Hematopoietic multipotent progenitor cell treated with erythropoietin and hydrocortisone succinate and interleukin-3 and kit ligand, for 6 days (in vitro differentiated cells): ENCODE measurements at regions not wholly inside any gene's neighbourhood (a gene's known extent, or its start where the extent isn't known, plus 50 kb on each side); places are given as distances from the start of the nearest gene placed in this dataset.
"Not testable (repeated sequence)": the region's sequence is repeated elsewhere in the genome, so short reads cannot be mapped to it uniquely, and the experiment has no call there.

Source experiments
- DNase-seq: peaks from one replicate; pipeline ENCODE4 v3.0.0-alpha.2; 2015

GRCh38 chr16:60949800-60950199 is 1086.4 kb downstream of the CDH8 start:
- DNase-seq = no peak

DNA sequence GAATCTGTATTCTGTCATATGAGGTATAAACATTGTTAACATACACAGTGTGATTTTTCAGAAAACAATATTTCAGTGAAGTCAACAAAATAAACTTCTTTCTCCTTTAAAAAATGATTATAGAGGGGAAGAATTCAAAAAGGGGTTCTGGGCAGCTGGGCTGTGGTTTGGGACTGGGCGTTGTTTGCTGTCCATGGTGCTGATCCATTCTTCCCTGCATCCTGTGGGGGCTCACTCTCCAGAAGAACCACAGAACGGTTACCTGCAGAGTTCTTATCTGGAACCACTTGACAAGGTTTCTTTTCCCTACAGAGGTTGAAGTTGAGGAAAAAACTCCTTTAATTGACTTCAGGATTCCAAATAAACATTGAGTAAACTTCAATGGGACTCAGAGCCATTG is 1091.0 kb downstream of the CDH8 start:
- DNase-seq = peak; percentile 33

GRCh38 chr16:60936189-60936588 is 1100.0 kb downstream of the CDH8 start:
- not testable (repeated sequence) for DNase-seq

- DNase-seq = no peak
Observed at GRCh38 chr16:60932600-60932999, 1103.6 kb downstream of the CDH8 start.

DNA sequence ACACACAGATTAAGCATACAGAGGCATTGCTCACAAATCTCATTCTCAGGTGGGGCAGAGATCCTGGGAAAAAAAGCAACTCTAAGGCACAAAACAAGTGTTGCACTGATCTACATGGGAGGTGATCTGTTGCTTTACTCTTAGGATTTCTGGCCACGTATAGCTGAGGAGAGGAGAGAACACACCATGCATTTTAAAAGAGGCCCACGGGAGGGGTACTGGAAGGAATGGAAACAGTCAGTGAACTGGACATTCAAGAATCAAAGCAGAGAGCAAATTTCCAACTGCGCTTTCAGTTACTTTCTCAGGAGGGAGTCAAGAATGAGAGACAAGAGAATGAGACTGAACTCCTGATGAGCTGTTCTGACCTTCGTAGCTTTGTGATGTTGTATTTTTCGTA is 1105.9 kb downstream of the CDH8 start:
- DNase-seq = no peak

DNA sequence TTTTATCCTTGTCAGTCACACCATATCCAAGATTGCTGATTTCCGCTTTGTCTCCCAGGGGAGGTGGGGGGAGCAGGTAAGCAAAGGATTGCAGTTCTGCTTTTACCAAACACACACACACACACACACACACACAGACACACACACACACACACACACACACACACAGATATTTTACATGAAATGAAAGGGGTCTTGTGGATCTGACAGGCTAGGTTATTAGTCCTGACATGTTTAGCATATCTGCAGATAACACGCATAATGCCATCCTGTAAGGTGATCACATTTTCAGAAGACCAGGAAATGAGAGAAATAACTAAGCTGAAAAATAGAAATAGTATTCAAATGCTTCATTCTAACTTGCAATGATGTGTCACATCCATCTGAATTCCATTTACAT is 1113.3 kb downstream of the CDH8 start:
- no peak for DNase-seq

DNA sequence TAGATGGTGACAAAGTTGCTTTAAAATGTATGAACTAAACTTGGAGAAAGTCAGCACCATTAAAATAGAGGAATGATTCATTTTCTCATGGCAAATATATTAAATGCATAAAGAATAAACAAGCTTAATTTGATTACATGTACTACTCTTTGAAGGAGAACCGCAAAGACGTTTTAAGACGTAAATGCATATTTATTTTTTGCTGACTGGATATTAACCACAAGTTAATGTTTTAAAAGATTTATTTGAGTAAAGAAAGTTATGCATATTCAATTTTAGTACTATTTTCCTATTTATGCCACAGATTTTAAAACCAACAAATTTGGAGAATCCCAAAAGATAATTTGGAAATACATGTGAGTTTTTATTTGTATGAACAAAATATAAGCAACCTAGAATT is 1121.9 kb downstream of the CDH8 start:
- DNase-seq = no peak

GRCh38 chr16:60907645-60908044 is 1128.6 kb downstream of the CDH8 start:
- no peak for DNase-seq

- DNase-seq = no peak
Observed at GRCh38 chr16:60905811-60906210, 1130.4 kb downstream of the CDH8 start.

DNA sequence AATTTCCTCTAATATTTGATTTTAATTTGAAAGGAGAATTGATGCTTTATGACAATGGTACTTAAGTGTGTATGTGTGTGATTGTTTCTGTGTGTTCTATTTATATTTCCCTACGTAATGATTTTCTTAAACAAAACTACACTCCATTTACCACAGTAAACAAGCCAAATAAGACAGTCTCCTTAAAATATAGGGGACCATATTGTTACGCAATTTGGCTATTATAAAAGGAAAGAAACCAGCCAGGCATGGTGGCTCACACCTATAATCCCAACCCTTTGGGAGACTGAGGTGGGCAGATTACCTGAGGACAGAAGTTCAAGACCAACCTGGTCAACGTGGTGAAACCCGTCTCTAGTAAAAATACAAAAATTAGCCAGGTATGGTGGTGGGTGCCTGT is 1134.1 kb downstream of the CDH8 start:
- no peak for DNase-seq

DNA sequence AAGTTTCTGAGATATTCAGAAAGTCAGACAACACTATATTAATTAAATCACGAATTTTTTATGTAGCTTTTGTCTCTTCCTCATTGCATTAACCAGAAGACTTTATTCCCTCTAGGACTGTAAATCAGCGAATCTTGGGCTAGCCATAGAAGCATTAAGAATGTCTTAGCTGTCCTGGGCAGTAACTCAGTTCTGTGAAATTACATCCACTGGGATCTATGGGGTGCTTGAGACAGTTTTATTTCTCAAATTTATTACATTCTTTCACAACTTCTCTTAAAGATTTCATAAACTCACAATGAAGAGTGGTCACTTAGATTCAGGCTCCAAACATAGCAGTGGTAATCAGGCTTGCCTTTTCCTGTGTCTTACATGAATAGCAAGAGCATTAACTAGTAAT is 1153.4 kb downstream of the CDH8 start:
- no peak for DNase-seq

DNA sequence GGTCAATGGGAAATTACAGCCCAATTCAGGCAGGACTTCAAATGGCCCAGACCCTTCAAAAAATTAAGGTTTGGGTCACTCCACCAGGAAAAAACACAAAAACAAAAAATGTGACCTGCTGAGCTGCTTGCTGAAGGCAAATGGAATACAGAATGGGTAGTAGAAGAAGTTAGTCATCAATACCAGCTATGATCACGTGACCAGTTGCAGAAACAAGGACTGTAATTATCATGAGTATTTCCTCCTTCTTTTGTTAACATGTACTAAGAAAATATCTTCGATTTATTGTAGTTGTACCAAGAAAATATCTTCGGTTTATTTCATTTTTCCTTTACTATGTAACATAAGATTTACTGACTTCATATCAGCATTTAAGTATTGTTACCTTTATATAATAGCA is 1183.6 kb downstream of the CDH8 start:
- DNase-seq = no peak

DNA sequence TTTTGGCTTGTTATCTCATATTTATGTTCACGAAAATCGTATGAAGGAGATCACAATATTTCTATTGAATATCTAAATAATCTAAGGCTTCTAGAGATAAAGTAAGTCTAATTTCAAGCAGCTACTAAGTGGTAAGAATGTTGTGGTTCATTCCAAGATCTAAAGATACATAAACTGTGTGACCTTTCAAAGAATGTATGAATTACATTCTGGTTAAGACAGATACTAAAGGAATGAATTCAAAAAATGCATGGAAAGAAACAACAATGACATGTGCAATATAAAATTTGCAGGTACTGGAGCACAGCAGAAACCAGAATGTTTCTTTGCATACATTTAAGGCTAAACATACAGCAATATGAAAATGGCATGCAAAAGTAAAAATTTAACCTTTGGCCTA is 1214.6 kb downstream of the CDH8 start:
- DNase-seq = no peak

DNA sequence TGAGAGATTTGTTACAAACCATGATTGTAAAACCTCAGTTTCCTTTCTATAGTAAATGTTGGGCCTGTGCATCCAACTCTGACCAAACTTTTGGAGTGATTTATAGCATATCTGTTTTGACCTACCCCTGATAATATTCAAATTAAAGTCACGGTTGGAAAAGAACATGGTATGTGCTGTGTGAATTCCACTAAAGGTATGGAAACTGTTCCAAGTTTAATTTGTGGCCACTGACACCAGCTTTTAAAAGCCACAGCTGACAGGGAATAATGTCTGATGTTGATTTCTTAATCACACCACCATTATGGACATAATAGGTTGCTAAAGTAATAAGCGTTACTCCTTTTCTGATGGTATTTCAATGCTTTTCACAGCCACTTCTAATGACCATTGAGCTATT is 1215.9 kb downstream of the CDH8 start:
- DNase-seq = no peak

DNA sequence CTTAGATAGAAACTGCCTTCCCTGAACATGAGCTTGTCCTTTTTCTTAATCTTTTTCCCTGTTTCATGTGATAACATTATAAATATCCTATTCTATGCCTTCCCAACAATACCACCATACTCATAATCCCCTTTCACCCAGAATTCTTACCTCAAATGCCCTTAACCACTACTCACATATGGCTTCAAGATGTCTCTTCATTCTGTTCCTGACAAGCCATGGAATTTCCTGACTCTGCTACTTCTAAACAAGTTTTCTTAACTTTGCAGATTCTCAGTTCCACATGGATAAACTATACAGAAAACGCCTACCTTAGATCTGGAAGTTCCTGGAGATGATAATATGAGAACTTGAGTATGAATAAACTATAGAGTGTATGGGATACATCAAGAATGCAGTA is 1217.8 kb downstream of the CDH8 start:
- no peak for DNase-seq

- no peak for DNase-seq
Observed at GRCh38 chr16:60816461-60816860, 1219.8 kb downstream of the CDH8 start.

- DNase-seq = no peak
Observed at GRCh38 chr16:60815865-60816264, 1220.4 kb downstream of the CDH8 start.

- no peak for DNase-seq
Observed at GRCh38 chr16:60815033-60815432, 1221.2 kb downstream of the CDH8 start.

- DNase-seq = no peak
Observed at GRCh38 chr16:60811657-60812056, 1224.6 kb downstream of the CDH8 start.

DNA sequence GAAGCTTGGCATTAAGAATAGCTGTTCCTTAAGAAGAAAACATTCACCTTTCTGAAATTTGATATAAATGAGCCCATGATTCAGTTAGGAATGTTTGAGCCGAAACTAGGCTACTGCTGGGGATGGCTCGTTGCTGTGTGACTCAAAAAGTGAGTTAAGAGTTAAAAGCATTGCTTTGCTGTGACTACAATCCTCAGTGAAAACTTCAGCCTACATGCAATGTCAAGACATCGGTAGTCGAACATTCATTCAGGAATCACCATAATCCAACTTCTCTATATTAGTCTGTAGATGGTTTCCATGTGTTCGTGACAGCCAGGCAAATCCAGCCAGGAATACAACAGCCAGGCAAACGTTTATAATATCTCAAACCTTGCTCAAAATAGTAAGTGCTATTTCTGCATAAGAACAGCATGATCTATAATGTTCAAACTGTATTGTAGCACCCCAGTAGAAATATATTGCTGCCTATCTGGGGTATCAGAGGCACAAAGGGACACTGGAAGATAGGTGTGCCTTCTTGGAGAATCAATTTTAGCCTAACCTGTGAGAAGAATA is 1225.1 kb downstream of the CDH8 start:
- DNase-seq = no peak

DNA sequence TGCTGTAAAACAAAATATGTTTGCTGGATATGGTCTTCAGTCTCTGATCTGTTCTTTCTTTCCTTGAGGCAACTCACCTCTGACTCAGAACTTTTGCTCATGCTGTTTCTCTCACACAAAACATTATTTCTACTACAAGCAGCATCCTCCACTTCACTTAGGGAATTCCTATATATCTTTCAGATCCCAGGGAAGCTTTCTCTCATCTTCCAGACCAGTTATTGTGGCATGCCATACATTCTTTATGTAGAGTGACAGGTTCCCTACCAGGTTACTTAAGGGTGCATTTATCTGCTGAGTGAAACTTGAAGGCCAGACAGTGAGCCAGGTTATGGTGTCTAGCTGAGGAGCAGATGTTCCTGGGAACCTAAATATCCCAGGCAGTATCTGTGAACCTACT is 1226.0 kb downstream of the CDH8 start:
- DNase-seq = no peak

DNA sequence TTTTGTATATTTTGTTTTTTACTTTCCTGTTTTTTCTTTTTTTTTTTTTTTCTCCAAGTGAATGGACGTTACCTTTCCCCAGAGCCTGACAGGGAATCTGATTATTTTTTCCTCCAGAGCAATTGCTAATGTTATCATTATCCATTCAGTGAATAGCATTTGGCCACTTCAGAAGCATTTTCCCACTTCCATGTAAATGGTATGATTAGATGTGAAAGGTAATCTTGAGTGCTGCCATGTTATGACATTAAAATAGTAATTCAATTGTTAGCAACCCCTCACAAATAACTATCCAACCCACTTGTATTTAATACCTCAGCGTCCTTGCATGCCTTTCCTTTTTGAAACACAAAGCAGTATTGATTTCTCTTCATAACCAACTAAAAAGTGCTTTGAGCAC is 1243.8 kb downstream of the CDH8 start:
- DNase-seq = no peak

DNA sequence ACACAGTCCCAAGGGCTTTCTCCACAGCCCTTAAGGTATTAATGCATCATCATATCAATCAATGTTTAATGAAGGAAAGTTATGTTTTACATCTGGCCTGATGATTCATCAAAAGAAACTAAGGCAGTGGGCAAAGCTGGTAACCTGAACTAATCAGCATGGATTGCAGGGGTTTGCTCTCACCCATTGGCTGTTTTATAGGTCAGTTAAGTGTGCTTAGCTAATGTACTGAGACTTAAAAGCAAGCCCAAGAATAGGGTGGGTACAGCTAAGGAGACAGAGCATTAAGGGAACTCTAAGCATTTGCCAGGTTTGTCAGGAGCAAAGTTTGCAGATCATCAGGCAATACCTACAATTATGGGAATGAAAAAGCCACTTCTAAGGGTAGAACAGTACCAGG is 1247.6 kb downstream of the CDH8 start:
- DNase-seq = no peak

DNA sequence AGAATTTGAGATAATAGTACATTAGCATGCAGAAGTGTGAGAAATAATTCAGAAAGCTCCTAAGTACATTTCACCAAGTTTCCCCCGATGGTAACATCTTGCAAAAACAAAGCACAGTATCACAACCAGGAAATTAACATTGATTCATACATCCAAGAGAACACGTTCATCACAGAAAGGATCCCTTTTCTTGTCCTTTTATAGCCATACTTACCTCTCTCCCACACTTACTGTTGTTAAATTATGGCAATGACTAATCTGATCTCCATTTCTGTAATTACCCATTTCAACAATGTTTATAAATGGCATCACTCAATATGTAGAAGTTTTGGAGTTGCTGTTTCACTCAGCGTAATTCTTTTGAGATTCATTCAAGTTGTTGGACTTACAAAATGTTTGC is 1260.0 kb downstream of the CDH8 start:
- no peak for DNase-seq

GRCh38 chr16:60771138-60771537 is 1265.1 kb downstream of the CDH8 start:
- DNase-seq = peak; percentile 17

DNA sequence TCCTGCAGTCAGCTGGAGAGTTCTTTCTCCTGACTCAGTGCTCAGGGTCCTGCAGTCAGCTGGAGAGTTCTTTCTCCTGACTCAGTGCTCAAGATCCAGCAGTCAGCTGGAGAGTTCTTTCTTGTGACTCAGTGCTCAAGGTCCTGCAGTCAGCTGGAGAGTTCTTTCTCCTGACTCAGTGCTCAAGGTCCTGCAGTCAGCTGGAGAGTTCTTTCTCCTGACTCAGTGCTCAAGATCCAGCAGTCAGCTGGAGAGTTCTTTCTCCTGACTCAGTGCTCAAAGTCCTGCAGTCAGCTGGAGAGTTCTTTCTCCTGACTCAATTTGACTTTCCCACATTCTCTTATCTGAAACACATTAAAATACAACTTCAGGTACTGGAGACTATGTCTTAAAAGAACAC is 1265.9 kb downstream of the CDH8 start:
- not testable (repeated sequence) for DNase-seq
